Right forelimb (tissue), 1 donor: ENCODE measurements at regions not wholly inside any gene's neighbourhood (a gene's known extent, or its start where the extent isn't known, plus 50 kb on each side); places are given as distances from the start of the nearest gene placed in this dataset.

Experiments
- DNase-seq: peaks from one replicate; pipeline ENCODE4 v3.0.0-alpha.2; 2018

- no peak for DNase-seq
Observed at GRCh38 chr15:38696790-38697495, 132.3 kb upstream of the RASGRP1 start.

- DNase-seq: no peak
Observed at GRCh38 chr15:38698254-38698653, 133.6 kb upstream of the RASGRP1 start.

- DNase-seq: peak; percentile 62
Observed at GRCh38 chr15:38699633-38700230, 135.1 kb upstream of the RASGRP1 start.

GRCh38 chr15:38701149-38701548 lies 136.5 kb upstream of the RASGRP1 start:
- DNase-seq: no peak

GRCh38 chr15:38702178-38702912 lies 137.7 kb upstream of the RASGRP1 start:
- no peak for DNase-seq

GRCh38 chr15:38705436-38706219 lies 141.0 kb upstream of the RASGRP1 start:
- no peak for DNase-seq

GRCh38 chr15:38706956-38707355 lies 142.3 kb upstream of the RASGRP1 start:
- no peak for DNase-seq

- peak; percentile 60 for DNase-seq
Observed at GRCh38 chr15:38707802-38708671, 143.4 kb upstream of the RASGRP1 start.

- DNase-seq: no peak
Observed at GRCh38 chr15:38708672-38709180, 144.1 kb upstream of the RASGRP1 start.

GRCh38 chr15:38709196-38709595 lies 144.6 kb upstream of the RASGRP1 start:
- no peak for DNase-seq

GRCh38 chr15:38714309-38715072 lies 149.9 kb upstream of the RASGRP1 start:
- DNase-seq: peak; percentile 80

GRCh38 chr15:38720893-38721567 lies 156.4 kb upstream of the RASGRP1 start:
- no peak for DNase-seq

- DNase-seq: no peak
Observed at GRCh38 chr15:38721568-38721945, 156.9 kb upstream of the RASGRP1 start.

- DNase-seq: no peak
Observed at GRCh38 chr15:38722236-38722635, 157.6 kb upstream of the RASGRP1 start.

- DNase-seq: no peak
Observed at GRCh38 chr15:38724827-38725226, 160.2 kb upstream of the RASGRP1 start.

GRCh38 chr15:38726187-38726586 lies 161.6 kb upstream of the RASGRP1 start:
- no peak for DNase-seq

- DNase-seq: no peak
Observed at GRCh38 chr15:38733331-38733730, 168.7 kb upstream of the RASGRP1 start.

GRCh38 chr15:38740206-38740605 lies 175.6 kb upstream of the RASGRP1 start:
- DNase-seq: no peak

- no peak for DNase-seq
Observed at GRCh38 chr15:38743147-38743546, 178.5 kb upstream of the RASGRP1 start.

- no peak for DNase-seq
Observed at GRCh38 chr15:38745126-38745525, 180.5 kb upstream of the RASGRP1 start.

- DNase-seq: no peak
Observed at GRCh38 chr15:38745626-38746025, 181.0 kb upstream of the RASGRP1 start.
